ENCODE measurements at regions not wholly inside any gene's neighbourhood (a gene's known extent, or its start where the extent isn't known, plus 50 kb on each side); places are given as distances from the start of the nearest gene placed in this dataset.

DNA sequence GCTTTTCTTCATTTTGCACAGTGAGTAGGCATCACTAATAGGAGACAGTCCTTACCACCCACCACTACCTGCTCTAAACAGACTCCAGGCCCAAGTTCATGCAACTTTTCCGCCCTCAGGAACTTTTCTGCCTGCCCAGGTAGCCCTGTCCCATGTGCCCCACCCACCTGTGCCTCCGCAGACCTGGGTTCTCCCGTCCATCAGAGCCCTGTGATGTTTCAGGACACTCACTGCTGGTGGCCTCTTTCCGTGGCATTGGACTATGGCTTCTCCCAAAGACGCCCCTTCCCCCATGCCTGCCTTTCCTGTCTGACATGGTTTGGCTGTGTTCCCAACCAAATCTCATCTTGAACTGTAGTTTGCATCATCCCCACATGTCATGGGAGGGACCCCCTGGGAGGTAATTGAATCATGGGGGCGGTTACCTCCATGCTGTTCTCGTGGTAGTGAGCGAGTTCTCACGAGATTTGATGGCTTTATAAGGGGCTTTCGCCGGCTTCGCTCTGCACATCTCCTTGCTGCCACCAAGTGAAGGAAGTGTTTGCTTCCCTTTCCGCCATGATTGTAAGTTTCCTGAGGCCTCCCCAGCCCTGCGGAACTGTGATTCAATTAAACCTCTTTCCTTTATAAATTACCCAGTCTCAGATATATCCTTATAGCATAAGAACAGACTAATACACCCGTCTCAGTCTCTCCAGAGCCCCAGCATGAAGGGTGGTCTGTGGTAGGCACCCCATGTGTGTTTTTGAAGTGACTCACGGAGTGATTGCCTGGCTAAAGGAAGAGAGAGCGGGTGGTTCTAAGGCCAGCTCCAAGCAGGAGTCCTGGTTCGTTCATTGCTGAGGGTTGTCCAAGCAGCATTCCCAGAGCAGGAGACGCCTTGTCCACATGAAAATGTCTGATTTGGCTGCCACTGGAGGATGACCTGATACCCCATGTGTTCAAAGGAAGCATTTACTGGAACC lies 86.0 kb upstream of the ZBTB40 start:
- Mint-ChIP-seq H3K27ac (no peak overlapping the region), H3K36me3 (no peaks in the 10 kb centered on the region)

DNA sequence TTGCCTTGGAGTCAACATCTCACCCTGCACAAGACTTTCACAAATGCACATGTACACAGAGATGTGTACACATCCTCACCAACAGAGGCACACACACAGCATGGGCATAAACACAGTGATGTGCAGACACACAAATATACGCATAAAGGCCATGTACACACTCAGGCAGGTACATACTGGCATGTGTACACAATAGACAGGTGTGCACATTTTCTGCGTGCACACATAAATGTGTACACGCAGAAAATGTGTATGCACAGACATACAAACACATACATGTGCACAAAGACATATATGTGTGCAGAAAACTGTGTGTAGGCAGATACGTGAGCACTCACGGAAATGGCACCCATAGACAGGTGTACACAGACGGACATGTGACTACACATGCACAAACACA lies 85.3 kb upstream of the ZBTB40 start:
- CTCF ChIA-PET = interaction anchor here (0.7 kb wide), 1 partner anchor 174 kb away, joined by 8 read pairs; no protein-coding TSS in a partner anchor
- Histone ChIP-seq H3K4me1 (ENCODE audit: control insufficient read depth in 2 of 2, insufficient read depth in 2 of 2, low read length in 2 of 2) (no peaks in the 10 kb centered on the region), H3K27me3 (ENCODE audit: control insufficient read depth in 2 of 2, insufficient read depth in 2 of 2, low read length in 2 of 2) (no peaks in the 10 kb centered on the region), H3K4me3 (ENCODE audit: low read length) (no peak overlapping the region), H3K9me3 (ENCODE audit: control insufficient read depth in 2 of 3, low read length in 3 of 3) (no peaks in the 10 kb centered on the region), H3K36me3 (ENCODE audit: control insufficient read depth in 2 of 3, insufficient read depth in 3 of 3, low read length in 3 of 3) (no peaks in the 10 kb centered on the region), H3K27ac (ENCODE audit: low read depth, low read length) (no peak overlapping the region)
- Mint-ChIP-seq H3K4me1 (no peaks in the 10 kb centered on the region), H3K27me3 (peaks cover 7 to 55% (median 38%) of the 10 kb centered on the region in 5 donors), H3K27ac (no peak overlapping the region), H3K36me3 (no peaks in the 10 kb centered on the region), H3K9me3 (peaks cover 0 to 2% (median 0%) of the 10 kb centered on the region in 11 donors), H3K4me3 (no peak overlapping the region)
- POLR2A ChIA-PET = no interaction called here
- intact Hi-C loops (cut with micrococcal nuclease) = no loop called here
- no peak for DNase-seq
- no peak for ATAC-seq

More for the DNA sequence above, 86.0 kb upstream of the ZBTB40 start:
- Mint-ChIP-seq H3K27me3 (peaks cover 8 to 59% (median 38%) of the 10 kb centered on the region in 5 donors), H3K4me3 (no peak overlapping the region), H3K4me1 (no peaks in the 10 kb centered on the region), H3K9me3 (peaks cover 0 to 2% (median 0%) of the 10 kb centered on the region in 11 donors)
- Histone ChIP-seq H3K27ac (ENCODE audit: low read depth, low read length) (no peak overlapping the region), H3K9me3 (ENCODE audit: control insufficient read depth in 2 of 3, low read length in 3 of 3) (no peaks in the 10 kb centered on the region), H3K36me3 (ENCODE audit: control insufficient read depth in 2 of 3, insufficient read depth in 3 of 3, low read length in 3 of 3) (no peaks in the 10 kb centered on the region), H3K4me1 (ENCODE audit: control insufficient read depth in 2 of 2, insufficient read depth in 2 of 2, low read length in 2 of 2) (no peaks in the 10 kb centered on the region), H3K4me3 (ENCODE audit: low read length) (no peak overlapping the region), H3K27me3 (ENCODE audit: control insufficient read depth in 2 of 2, insufficient read depth in 2 of 2, low read length in 2 of 2) (no peaks in the 10 kb centered on the region)
- ATAC-seq = no peak
- CTCF ChIA-PET = no interaction called here
- DNase-seq = no peak
- intact Hi-C loops (cut with micrococcal nuclease) = no loop called here
- POLR2A ChIA-PET = no interaction called here

DNA sequence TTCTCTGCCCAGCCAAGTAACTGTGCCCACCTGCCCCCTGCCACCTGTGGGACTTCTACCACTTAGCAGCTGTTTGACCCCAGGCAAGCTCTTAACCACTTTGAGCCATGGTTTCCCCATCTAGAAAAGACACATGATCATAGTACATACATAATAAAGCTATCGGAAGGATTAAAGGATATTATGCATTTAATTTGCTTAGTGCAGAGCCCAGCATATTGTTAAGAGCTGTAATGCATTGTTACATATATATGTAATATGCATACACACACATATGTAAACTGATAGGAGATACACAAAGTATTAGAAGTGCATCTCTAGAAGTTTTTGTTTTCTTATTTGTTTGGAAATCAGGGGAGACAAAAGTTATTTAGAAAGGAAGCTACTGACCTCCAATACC lies 83.5 kb upstream of the ZBTB40 start:
- intact Hi-C loops (cut with micrococcal nuclease) = no loop called here
- DNase-seq (no peak), ATAC-seq (no peak)
- ChIA-PET POLR2A (no interaction called here), CTCF (no interaction called here)
- Histone ChIP-seq H3K27ac (ENCODE audit: low read depth, low read length) (no peak overlapping the region), H3K36me3 (ENCODE audit: control insufficient read depth in 2 of 3, insufficient read depth in 3 of 3, low read length in 3 of 3) (no peaks in the 10 kb centered on the region), H3K9me3 (ENCODE audit: control insufficient read depth in 2 of 3, low read length in 3 of 3) (no peaks in the 10 kb centered on the region), H3K27me3 (ENCODE audit: control insufficient read depth in 2 of 2, insufficient read depth in 2 of 2, low read length in 2 of 2) (no peaks in the 10 kb centered on the region), H3K4me1 (ENCODE audit: control insufficient read depth in 2 of 2, insufficient read depth in 2 of 2, low read length in 2 of 2) (no peaks in the 10 kb centered on the region), H3K4me3 (ENCODE audit: low read length) (no peak overlapping the region)
- H3K9me3 Mint-ChIP-seq = peaks cover 0 to 7% (median 3%) of the 10 kb centered on the region in 11 donors
- no peak overlapping the region for H3K4me3 Mint-ChIP-seq
- no peaks in the 10 kb centered on the region for H3K4me1 Mint-ChIP-seq
- peaks cover 0 to 5% (median 0%) of the 10 kb centered on the region in 5 donors for H3K36me3 Mint-ChIP-seq
- H3K27me3 Mint-ChIP-seq = peaks cover 7 to 51% (median 35%) of the 10 kb centered on the region in 5 donors
- H3K27ac Mint-ChIP-seq = no peak overlapping the region

DNA sequence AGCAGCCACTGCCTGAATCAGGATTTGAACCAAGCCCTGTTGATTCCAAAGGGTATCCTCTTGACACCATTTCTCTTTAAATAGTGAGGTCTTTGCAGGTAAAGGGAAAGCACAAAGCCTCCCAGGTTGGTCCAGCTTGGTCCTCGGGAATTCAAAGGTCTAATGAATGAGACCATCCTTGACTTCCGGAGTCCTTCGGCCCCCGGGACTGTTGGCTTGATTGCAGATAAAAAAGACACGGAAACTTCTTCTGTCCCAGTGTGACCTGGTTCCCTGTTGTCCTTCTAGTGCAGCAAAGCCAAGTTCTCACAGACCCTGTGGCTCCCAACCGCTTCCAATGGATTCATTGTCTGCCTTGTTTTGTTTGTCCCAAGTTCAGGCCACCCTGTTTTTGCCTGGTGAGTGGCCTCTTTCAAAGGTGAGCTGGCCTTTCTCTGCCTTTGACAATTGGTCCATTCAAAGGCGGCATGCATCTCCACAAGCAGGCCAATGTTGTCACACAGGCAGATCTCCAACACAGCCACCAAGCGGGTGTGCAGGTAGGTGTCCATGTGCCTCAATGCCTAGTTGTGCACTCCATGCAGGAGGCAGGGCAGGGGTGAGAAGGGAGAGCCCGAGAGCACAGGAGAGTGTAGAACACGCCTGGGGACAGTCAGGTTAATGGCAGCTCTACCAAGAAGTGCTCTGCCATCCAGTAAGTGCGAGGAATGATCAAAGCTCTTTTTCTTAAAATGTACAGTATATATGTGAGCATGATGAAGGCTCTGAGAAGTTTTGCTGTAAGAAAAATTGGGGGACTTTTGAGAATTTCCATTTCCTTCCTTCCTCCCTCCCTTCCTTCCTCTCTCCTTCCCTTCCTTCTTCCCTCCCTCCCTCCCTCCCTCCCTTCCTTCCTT lies 82.1 kb upstream of the ZBTB40 start:
- POLR2A ChIA-PET = no interaction called here
- no peak overlapping the region for H3K27ac ChIP-seq (ENCODE audit: low read depth, low read length)
- Mint-ChIP-seq H3K36me3 (peaks cover 0 to 5% (median 0%) of the 10 kb centered on the region in 5 donors), H3K4me1 (no peaks in the 10 kb centered on the region), H3K27me3 (peaks cover 5 to 39% (median 29%) of the 10 kb centered on the region in 5 donors), H3K27ac (no peak overlapping the region), H3K4me3 (no peak overlapping the region), H3K9me3 (peaks cover 0 to 11% (median 4%) of the 10 kb centered on the region in 11 donors)
- H3K27me3 ChIP-seq (ENCODE audit: control insufficient read depth in 2 of 2, insufficient read depth in 2 of 2, low read length in 2 of 2) = no peaks in the 10 kb centered on the region
- no peaks in the 10 kb centered on the region for H3K36me3 ChIP-seq (ENCODE audit: control insufficient read depth in 2 of 3, insufficient read depth in 3 of 3, low read length in 3 of 3)
- DNase-seq = no peak
- CTCF ChIA-PET = no interaction called here
- no peak overlapping the region for H3K4me3 ChIP-seq (ENCODE audit: low read length)
- intact Hi-C loops (cut with micrococcal nuclease) = no loop called here
- H3K4me1 ChIP-seq (ENCODE audit: control insufficient read depth in 2 of 2, insufficient read depth in 2 of 2, low read length in 2 of 2) = no peaks in the 10 kb centered on the region
- H3K9me3 ChIP-seq (ENCODE audit: control insufficient read depth in 2 of 3, low read length in 3 of 3) = no peaks in the 10 kb centered on the region
- ATAC-seq = no peak

DNA sequence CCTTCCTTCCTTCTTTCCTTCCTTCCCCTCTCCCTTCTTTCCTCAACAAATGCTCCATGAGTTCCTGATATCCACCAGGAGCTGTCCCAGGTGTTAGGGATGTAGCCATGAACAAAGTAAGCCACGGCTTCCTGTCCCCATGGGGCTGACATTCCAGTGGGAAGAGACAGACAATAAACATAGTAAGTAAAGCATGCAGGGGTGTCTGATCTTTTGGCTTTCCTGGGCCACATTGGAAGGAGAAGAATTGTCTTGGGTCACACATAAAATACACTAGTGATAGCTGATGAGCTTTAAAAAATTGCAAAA lies 81.5 kb upstream of the ZBTB40 start:
- H3K27me3 ChIP-seq (ENCODE audit: control insufficient read depth in 2 of 2, insufficient read depth in 2 of 2, low read length in 2 of 2) = no peaks in the 10 kb centered on the region
- ATAC-seq = no peak

DNA sequence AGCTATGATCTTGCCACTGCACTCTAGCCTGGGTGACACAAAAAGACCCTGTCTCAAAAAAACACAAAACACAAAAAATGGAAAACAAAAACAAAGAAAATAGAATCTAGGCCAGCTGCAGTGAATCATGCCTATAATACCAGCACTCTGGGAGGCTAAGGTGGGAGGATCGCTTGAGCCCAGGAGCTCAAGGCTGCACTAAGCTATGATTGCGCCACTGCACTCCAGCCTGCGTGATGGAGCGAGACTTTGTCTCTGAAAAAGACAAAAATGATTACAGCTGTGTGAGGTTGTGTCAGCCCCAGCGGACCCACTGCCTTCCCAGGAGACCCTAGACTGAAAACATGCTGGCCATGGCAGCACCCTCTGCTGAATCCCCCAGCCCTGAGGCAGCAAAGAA lies 80.2 kb upstream of the ZBTB40 start:
- no peak overlapping the region for H3K27ac Mint-ChIP-seq
- H3K36me3 Mint-ChIP-seq = peaks cover 0 to 5% (median 0%) of the 10 kb centered on the region in 5 donors
- Histone ChIP-seq H3K27ac (ENCODE audit: low read depth, low read length) (no peak overlapping the region), H3K9me3 (ENCODE audit: control insufficient read depth in 2 of 3, low read length in 3 of 3) (no peaks in the 10 kb centered on the region), H3K4me1 (ENCODE audit: control insufficient read depth in 2 of 2, insufficient read depth in 2 of 2, low read length in 2 of 2) (no peaks in the 10 kb centered on the region), H3K36me3 (ENCODE audit: control insufficient read depth in 2 of 3, insufficient read depth in 3 of 3, low read length in 3 of 3) (no peaks in the 10 kb centered on the region), H3K27me3 (ENCODE audit: control insufficient read depth in 2 of 2, insufficient read depth in 2 of 2, low read length in 2 of 2) (no peaks in the 10 kb centered on the region), H3K4me3 (ENCODE audit: low read length) (no peak overlapping the region)
- CTCF ChIA-PET = no interaction called here
- POLR2A ChIA-PET = no interaction called here
- H3K27me3 Mint-ChIP-seq = peaks cover 5 to 27% (median 26%) of the 10 kb centered on the region in 5 donors
- peaks cover 0 to 11% (median 4%) of the 10 kb centered on the region in 11 donors for H3K9me3 Mint-ChIP-seq
- no peak for DNase-seq
- ATAC-seq = no peak
- no peak overlapping the region for H3K4me3 Mint-ChIP-seq
- intact Hi-C loops (cut with micrococcal nuclease) = no loop called here
- peaks cover 0 to 1% (median 0%) of the 10 kb centered on the region in 7 donors for H3K4me1 Mint-ChIP-seq

More for the DNA sequence above, 81.5 kb upstream of the ZBTB40 start:
- Mint-ChIP-seq H3K27ac (no peak overlapping the region), H3K27me3 (peaks cover 5 to 39% (median 29%) of the 10 kb centered on the region in 5 donors), H3K36me3 (peaks cover 0 to 5% (median 0%) of the 10 kb centered on the region in 5 donors), H3K4me3 (no peak overlapping the region), H3K9me3 (peaks cover 0 to 11% (median 4%) of the 10 kb centered on the region in 11 donors), H3K4me1 (no peaks in the 10 kb centered on the region)
- H3K9me3 ChIP-seq (ENCODE audit: control insufficient read depth in 2 of 3, low read length in 3 of 3) = no peaks in the 10 kb centered on the region
- H3K27ac ChIP-seq (ENCODE audit: low read depth, low read length) = no peak overlapping the region
- H3K4me1 ChIP-seq (ENCODE audit: control insufficient read depth in 2 of 2, insufficient read depth in 2 of 2, low read length in 2 of 2) = no peaks in the 10 kb centered on the region
- ChIA-PET CTCF (no interaction called here), POLR2A (no interaction called here)
- intact Hi-C loops (cut with micrococcal nuclease) = no loop called here
- no peak overlapping the region for H3K4me3 ChIP-seq (ENCODE audit: low read length)
- no peaks in the 10 kb centered on the region for H3K36me3 ChIP-seq (ENCODE audit: control insufficient read depth in 2 of 3, insufficient read depth in 3 of 3, low read length in 3 of 3)
- no peak for DNase-seq
